Ammon's horn (tissue), 1 donor: ENCODE measurements at regions not wholly inside any gene's neighbourhood (a gene's known extent, or its start where the extent isn't known, plus 50 kb on each side); places are given as distances from the start of the nearest gene placed in this dataset.

Experiments used
- DNase-seq: peaks from one replicate; pipeline ENCODE4 v3.0.0-alpha.2; 2016; ENCODE audit warnings: low spot score

GRCh38 chr19:28936001-28936400, 276.9 kb downstream of the UQCRFS1 start:
- no peak for DNase-seq

GRCh38 chr19:28934631-28935030, 278.3 kb downstream of the UQCRFS1 start:
- no peak for DNase-seq

GRCh38 chr19:28933039-28933438, 279.9 kb downstream of the UQCRFS1 start:
- DNase-seq: no peak

GRCh38 chr19:28932446-28932845, 280.5 kb downstream of the UQCRFS1 start:
- no peak for DNase-seq

- DNase-seq: no peak
These were observed 283.9 kb downstream of the UQCRFS1 start for GRCh38 chr19:28929006-28929405.

GRCh38 chr19:28927456-28927855, 285.5 kb downstream of the UQCRFS1 start:
- no peak for DNase-seq

GRCh38 chr19:28920269-28921066, 292.5 kb downstream of the UQCRFS1 start:
- DNase-seq: peak; percentile 37

GRCh38 chr19:28917621-28918020, 295.3 kb downstream of the UQCRFS1 start:
- no peak for DNase-seq

- DNase-seq: no peak
These were observed 297.1 kb downstream of the UQCRFS1 start for GRCh38 chr19:28915737-28916460.

- no peak for DNase-seq
These were observed 297.7 kb downstream of the UQCRFS1 start for GRCh38 chr19:28915202-28915601.

- DNase-seq: no peak
These were observed 298.8 kb downstream of the UQCRFS1 start for GRCh38 chr19:28914173-28914572.

- no peak for DNase-seq
These were observed 299.3 kb downstream of the UQCRFS1 start for GRCh38 chr19:28913626-28914025.

GRCh38 chr19:28908941-28909340, 304.0 kb downstream of the UQCRFS1 start:
- no peak for DNase-seq

GRCh38 chr19:28907534-28907933, 305.4 kb downstream of the UQCRFS1 start:
- no peak for DNase-seq

GRCh38 chr19:28905996-28906395, 307.0 kb downstream of the UQCRFS1 start:
- DNase-seq: no peak

GRCh38 chr19:28899703-28900102, 313.2 kb downstream of the UQCRFS1 start:
- DNase-seq: no peak

- no peak for DNase-seq
These were observed 314.7 kb downstream of the UQCRFS1 start for GRCh38 chr19:28898249-28898648.

GRCh38 chr19:28889941-28890670, 322.8 kb downstream of the UQCRFS1 start:
- DNase-seq: peak; percentile 25

GRCh38 chr19:28887920-28888618, 324.9 kb downstream of the UQCRFS1 start:
- no peak for DNase-seq

- DNase-seq: no peak
These were observed 326.2 kb downstream of the UQCRFS1 start for GRCh38 chr19:28886708-28887107.

GRCh38 chr19:28885965-28886364, 327.0 kb downstream of the UQCRFS1 start:
- no peak for DNase-seq
